GM12891 (cell line): ENCODE measurements at regions not wholly inside any gene's neighbourhood (a gene's known extent, or its start where the extent isn't known, plus 50 kb on each side); places are given as distances from the start of the nearest gene placed in this dataset.

Experiments
- DNase-seq: peaks from one replicate; pipeline ENCODE4 v3.0.0; 2011; ENCODE audit warnings: low spot score; ENCODE audit not compliant: insufficient read length
- FAIRE-seq: peaks from 2 replicates; lab custom pipeline; 2011; peaks lifted over from hg19 to GRCh38; lab: Jason Lieb, UNC
- PAX5 ChIP-seq: IDR thresholded peaks from 2 replicates; pipeline ENCODE4 v1.6.1; 2011; ENCODE audit warnings: low read length, moderate library complexity, mild to moderate bottlenecking; ENCODE audit not compliant: insufficient read depth, severe bottlenecking
- POLR2A ChIP-seq: IDR thresholded peaks from 2 replicates; pipeline ENCODE4 v1.6.1; 2011; ENCODE audit warnings: low read depth, low read length, control low read depth
- POLR2AphosphoS5 ChIP-seq: IDR thresholded peaks from 2 replicates; pipeline ENCODE4 v1.6.1; 2011; ENCODE audit warnings: low read depth, low read length, control low read depth
- POU2F2 ChIP-seq: IDR thresholded peaks from 2 replicates; pipeline ENCODE4 v1.6.1; 2011; ENCODE audit warnings: low read depth, mild to moderate bottlenecking, control low read depth, low read length, moderate library complexity
- SPI1 ChIP-seq: IDR thresholded peaks from 2 replicates; pipeline ENCODE4 v1.6.1; 2011; ENCODE audit warnings: low read depth, low read length, control low read depth
- TAF1 ChIP-seq: IDR thresholded peaks from 2 replicates; pipeline ENCODE4 v1.6.1; 2011; ENCODE audit warnings: low read depth, low read length, control low read depth

- FAIRE-seq, result no peak
- TF ChIP-seq POLR2A (no peak), SPI1 (no peak), TAF1 (no peak), POLR2AphosphoS5 (no peak), PAX5 (no peak)
- DNase-seq, result no peak
Observed at GRCh38 chr11:114782650-114783310, 104.5 kb downstream of the NXPE2 start.

GRCh38 chr11:114783805-114784204, 105.5 kb downstream of the NXPE2 start:
- TF ChIP-seq POU2F2 (no peak), TAF1 (no peak), SPI1 (no peak), PAX5 (no peak), POLR2AphosphoS5 (no peak), POLR2A (no peak)
- DNase-seq (no peak), FAIRE-seq (no peak)

- DNase-seq (no peak), FAIRE-seq (no peak)
- TF ChIP-seq TAF1 (no peak), POLR2A (no peak), POLR2AphosphoS5 (no peak), PAX5 (no peak), SPI1 (no peak), POU2F2 (no peak)
Observed at GRCh38 chr11:114784216-114784615, 105.9 kb downstream of the NXPE2 start.

DNA sequence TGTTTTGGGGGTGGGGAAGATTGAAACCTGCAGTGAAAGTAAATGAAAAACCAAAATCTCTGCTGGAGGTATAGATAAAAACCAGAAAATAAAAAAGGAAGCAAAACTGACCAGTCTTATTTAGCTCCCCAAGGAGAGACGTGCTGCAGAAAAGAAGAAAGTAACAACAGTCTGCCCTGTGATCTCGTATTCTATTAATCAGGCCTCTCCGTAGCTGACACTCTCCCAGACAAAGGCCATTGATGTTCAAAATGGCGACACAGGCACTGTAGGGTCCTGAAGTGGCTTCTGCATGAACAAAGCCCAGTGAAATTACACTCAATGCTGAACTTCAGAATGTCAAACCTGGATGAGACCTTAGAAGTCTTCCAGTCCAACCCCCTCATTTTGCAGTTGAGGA, 106.6 kb downstream of the NXPE2 start:
- DNase-seq, result no peak
- no peak for FAIRE-seq
- no peak for TF ChIP-seq POLR2AphosphoS5
- no peak for TF ChIP-seq TAF1
- TF ChIP-seq SPI1, result no peak
- TF ChIP-seq PAX5, result no peak
- TF ChIP-seq POU2F2, result no peak
- TF ChIP-seq POLR2A, result no peak

DNA sequence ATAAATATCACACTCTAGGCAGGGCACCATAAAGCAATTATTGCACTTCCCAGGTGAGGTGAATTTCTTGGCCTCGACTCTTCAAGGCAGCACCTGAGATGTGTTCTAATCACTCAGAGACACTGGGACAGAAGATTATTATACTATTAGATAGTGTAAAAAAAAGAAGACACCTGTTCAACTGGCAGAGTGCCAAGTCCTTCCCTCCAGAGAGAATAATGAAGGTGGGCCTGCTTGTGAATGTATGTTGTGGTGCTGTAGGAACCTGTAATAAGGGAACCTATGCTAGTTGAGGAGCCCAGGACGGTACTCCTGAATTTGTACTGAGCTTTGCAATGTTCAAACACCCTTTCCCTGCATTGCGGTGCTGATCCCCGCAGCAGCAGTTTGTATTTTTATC, 107.5 kb downstream of the NXPE2 start:
- FAIRE-seq, result no peak
- no peak for DNase-seq
- TF ChIP-seq TAF1, result no peak

DNA sequence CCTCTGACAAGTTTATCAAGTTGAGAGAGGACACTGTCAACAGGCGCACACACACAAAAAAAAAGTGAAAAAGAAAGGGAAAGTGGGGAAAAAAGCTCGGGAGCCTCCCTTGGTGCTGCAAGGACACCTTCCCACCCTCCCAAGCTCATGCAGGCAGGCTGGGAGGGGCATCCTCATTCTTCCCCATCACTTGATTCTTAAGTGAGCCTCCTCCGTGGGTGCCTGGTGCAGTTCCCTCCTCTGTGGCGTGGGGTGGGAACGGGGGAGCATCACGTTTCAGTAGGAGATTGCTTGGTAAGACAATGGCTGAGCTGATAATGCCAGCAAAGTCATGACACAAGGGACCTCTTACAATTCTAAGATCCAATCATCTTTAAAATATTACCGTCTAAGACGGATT, 108.8 kb downstream of the NXPE2 start:
- FAIRE-seq, result no peak
- TF ChIP-seq SPI1, result no peak
- no peak for TF ChIP-seq POLR2AphosphoS5
- no peak for TF ChIP-seq PAX5
- TF ChIP-seq TAF1, result no peak
- TF ChIP-seq POU2F2, result no peak
- no peak for TF ChIP-seq POLR2A
- no peak for DNase-seq

DNA sequence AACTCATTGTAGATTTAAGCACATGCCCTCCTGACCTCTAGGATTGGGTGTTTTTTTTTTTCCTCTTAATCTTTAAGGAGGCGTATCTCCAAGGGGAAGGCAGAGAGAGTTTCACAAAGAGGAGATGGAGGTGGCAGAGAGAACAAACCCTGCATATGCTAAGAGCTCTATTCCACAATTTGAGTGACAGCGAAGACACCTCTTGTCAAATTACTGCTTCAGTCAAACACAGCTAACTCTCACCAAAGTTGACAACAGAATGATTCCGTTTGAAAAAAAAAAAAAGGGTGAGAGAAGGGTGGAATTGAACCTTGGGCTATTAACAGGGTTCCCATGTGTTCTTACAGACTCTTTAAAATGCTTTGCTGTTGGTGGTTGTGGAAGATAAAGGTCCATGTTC, 112.6 kb downstream of the NXPE2 start:
- FAIRE-seq (no peak), DNase-seq (no peak)
- TF ChIP-seq SPI1, result no peak
- no peak for TF ChIP-seq PAX5
- TF ChIP-seq POLR2A, result no peak
- no peak for TF ChIP-seq POU2F2
- TF ChIP-seq TAF1, result no peak
- TF ChIP-seq POLR2AphosphoS5, result no peak

DNA sequence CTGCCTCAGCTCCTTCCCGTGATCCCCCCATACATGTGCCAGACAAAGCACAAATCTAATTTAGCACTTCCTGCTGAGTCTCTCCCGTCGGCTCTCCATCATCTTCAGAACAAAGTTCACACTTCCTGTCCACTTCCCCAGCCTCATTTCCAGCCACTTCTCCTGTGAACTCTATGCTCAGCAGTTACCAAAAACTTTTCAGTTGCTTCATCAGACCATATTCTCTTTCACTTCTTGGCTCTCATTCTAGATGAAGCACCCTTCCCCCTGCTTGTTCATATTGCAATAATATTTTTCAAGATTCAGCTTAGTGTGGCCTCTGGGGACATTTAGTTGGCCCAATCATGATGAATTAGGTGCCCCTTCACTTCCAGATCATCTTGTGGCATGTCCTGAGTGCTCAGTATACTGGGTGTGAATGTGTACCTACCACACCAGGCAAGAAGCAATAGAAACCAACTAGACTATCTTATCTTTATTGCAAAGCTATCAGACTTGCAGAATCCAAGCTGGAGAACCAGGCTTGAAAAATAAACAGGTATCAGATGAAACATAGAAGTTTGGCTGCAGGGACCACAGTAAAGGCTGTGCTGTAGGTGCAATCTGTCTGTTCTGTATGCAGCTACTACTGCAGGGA, 115.8 kb downstream of the NXPE2 start:
- DNase-seq (no peak), FAIRE-seq (no peak)
- TF ChIP-seq POLR2A, result no peak
- TF ChIP-seq POLR2AphosphoS5, result no peak
- TF ChIP-seq SPI1, result no peak
- TF ChIP-seq PAX5, result no peak
- TF ChIP-seq TAF1, result no peak
- TF ChIP-seq POU2F2, result no peak

- FAIRE-seq (no peak), DNase-seq (no peak)
- TF ChIP-seq POLR2A (no peak), PAX5 (no peak), SPI1 (no peak), TAF1 (no peak), POU2F2 (no peak)
Observed at GRCh38 chr11:114796954-114797721, 118.8 kb downstream of the NXPE2 start.

DNA sequence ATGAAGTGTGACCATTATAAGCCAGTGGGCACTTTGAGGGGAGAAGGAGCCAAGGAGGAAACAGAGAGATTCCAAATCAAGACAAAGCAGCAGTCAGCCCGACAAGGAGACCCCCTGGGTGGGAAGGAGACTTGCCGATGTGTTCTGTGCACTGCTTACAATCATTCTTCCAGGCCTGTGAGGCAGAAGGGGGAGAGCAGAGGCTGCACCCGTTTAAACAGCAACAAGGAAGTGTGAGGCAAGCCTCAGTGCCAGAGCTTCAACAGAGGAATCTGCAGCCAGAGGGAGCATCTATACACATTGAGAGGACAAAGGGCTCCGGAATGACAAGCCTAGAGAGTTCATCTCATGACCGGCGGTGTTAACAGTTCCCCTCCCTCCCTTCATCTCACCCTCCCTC, 121.1 kb downstream of the NXPE2 start:
- no peak for DNase-seq
- TF ChIP-seq POLR2AphosphoS5 (no peak), PAX5 (no peak), POU2F2 (no peak), TAF1 (no peak), SPI1 (no peak), POLR2A (no peak)
- no peak for FAIRE-seq

DNA sequence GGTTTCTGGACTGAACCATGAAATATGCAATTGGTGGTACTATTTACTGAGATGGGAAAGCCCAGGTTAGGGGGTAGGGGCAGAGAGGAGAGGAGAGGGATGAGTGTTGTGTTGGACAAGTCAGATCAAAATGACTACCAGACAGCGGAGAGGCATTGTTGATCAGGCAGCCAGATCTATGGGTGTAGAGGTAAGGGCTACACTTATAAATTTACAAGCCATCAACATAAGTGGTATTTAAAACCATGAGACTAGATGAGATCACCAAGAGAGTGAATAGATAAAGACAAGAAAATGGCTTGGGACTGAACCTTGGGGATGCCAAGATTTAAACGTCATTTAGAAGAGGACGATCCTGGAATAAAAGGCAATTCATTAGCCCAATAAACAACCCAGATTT, 123.4 kb downstream of the NXPE2 start:
- DNase-seq, result no peak
- TF ChIP-seq SPI1 (no peak), PAX5 (no peak), POLR2AphosphoS5 (no peak), POU2F2 (no peak), TAF1 (no peak), POLR2A (no peak)
- no peak for FAIRE-seq
